ENCODE measurements at regions not wholly inside any gene's neighbourhood (a gene's known extent, or its start where the extent isn't known, plus 50 kb on each side); places are given as distances from the start of the nearest gene placed in this dataset.
"Not testable (repeated sequence)": the region's sequence is repeated elsewhere in the genome, so short reads cannot be mapped to it uniquely, and the experiment has no call there.

- no peak for DNase-seq
These were observed 241.3 kb upstream of the SFRP2 start for GRCh38 chr4:154030152-154030551.

DNA sequence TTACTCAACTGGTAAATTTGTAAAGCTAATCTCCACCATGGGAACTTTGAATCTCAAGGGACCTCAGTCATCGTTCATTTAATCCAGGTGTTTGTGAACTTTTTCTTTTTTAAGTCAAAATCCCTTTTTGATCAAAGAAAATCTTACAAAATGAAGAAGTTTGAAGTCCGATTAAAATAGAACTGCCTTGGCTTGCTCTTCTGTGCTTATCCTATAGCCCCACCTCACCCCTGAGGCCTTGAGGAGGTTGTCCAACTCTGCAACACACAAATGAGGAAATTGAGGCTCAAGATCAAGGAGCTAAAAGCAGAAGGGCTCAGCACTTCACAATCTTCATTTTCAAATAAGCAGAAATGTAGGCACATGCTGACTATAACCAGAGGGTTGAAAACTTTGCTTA is 240.3 kb upstream of the SFRP2 start:
- DNase-seq: no peak

- DNase-seq: no peak
These were observed 236.2 kb upstream of the SFRP2 start for GRCh38 chr4:154025110-154025509.

- DNase-seq: no peak
These were observed 235.3 kb upstream of the SFRP2 start for GRCh38 chr4:154024097-154024694.

- DNase-seq: not testable (repeated sequence)
These were observed 234.8 kb upstream of the SFRP2 start for GRCh38 chr4:154023671-154024070.

DNA sequence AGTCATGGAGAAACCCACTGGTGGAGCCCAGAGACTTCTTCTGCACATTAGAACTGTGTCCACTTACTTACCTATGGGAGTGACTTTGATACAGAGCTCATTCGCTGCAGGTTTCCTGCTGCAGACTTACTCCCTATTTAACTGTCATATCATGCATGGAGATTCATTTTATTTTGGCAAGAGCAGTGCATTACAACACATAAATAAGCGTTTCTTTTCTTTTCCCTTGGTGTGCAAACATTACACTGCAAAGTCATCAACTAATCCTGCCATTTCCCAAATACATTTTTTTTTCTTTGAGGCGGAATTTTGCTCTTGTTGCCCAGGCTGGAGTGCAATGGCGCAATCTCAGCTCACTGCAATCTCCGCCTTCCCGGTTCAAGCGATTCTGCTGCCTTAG is 230.9 kb upstream of the SFRP2 start:
- no peak for DNase-seq

DNA sequence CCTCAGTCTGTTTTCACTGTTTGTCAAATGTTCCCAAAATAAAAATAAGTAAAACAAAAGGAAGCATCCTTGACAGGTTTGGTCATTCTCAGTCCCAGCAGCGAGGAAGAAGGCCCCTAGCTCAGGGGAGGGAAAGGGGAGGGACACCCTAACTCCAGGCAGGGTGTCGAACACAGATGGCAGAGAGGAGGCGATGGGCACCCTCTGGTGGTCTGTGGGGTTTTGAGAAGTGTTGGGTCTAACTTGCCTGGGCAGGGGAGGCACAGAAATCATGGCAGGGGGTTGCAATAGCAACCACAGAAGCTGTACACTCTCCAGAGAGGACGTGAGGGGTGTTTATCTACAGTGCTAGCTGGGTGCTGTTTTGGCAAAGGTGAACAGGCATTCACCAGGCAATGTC is 229.8 kb upstream of the SFRP2 start:
- DNase-seq: peak; percentile 3

DNA sequence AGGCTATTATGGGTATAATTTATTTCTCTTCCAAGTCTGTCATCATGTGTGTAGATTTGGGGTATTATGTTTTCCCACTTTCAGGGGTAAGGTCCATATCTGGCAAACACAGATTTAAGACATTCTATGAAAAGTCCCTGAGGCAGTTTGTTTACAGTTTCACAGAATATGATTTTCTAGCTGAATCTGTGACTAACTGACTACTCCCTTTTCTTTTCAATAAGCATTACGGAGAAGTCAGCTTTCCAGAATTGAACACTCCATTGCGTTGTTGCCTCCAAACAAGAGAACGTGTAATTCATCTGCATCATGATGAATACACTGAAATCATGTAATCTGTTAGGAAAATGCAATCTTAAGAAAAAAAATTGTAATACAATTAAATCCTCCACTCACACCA is 226.7 kb upstream of the SFRP2 start:
- no peak for DNase-seq

DNA sequence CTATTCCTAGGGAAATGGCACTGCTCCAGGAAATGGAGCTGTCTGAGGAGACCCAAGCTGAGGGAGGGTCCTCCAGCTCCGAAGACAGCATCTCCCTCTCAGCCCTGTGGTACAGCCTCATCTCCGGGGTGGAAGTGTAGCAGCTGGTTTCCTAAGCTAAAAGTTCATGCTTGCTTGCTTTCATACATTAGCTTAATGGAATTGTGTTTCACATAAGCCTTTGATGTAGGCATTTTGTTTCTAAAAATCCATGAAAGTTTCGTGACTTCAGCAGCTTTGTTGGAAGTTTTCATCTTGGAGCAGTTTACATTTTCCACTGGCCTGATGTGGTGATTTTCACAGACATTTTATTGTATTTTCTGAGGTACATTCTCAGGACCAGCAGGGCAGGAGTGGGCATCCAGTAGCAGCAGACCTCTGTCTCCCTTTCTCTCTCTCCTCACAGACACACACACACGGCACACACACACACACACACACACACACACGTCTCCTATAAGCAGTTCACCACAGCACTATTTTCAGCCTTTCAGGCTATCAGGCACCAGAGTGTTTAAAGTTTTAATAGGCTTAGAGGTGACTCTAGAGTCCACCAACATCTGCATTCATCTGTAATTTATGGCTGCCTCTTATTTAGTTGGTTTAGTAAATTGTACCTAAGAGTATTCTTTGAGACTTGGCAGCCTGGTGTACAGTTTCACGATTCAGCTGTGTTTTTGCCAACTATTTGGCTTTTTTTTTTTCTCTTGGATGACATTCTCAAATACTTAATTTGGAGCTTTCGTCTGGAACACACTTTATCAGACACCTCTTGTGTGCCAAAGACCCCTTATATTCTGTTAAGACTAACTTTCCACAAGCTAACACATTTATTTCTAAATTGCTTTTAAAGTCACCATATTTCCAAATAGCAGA is 225.8 kb upstream of the SFRP2 start:
- DNase-seq: no peak

DNA sequence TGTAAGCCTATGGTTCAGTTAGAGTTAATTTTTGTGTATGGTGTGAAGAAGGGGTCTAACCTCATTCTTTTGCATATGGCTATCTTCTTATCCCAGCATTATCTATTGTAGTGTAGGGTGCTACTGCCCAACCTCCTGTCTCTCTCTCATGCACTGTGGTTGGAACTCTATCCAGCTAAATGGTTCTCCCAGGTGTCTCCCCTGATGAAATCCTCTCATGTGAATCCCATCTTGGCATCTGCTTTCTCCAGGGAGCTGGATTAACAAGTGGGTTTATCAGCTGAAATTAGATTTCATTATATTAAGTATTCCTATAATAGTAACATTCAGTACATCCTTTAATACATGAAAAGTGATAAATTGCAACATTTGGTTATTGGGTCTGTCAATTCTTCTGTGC is 224.7 kb upstream of the SFRP2 start:
- DNase-seq: no peak

DNA sequence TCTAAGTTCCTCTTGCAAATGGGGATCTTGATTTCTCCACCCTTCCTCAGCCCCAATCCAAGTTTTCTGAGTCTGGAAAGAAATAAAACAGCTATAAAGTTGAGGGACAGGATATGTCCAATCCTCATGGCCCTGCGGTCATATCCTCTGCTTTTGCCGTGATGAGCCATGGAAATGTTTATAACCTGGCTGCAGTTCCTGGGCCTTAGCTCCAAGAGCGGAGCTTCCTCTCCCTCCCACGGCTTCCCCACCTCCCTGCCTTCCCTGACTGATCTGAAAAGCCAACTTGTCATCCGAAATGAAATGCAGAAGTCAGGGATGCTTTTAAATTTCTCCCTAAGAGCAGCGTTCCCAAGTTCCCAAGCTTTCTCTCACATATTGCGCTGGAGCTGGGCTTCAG is 221.5 kb upstream of the SFRP2 start:
- DNase-seq: no peak

DNA sequence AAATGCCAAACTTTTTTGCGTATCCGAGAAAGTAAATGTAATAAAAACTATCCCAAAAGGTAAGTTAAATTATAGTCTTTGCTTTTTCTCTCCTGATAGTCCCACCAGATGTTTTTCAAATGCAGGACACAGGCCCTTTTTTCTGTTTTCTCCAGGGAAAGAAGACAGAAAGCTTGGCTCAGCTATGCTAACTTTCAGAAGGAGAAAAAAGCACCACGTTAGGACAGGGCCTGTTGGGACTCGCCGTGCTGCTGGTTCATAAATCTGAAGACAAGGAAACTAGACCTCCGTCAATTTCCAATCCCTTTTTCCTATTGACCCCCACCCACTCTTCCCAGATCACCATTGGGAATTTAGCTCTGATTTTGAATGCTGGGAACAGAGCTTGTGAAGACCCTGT is 220.9 kb upstream of the SFRP2 start:
- no peak for DNase-seq

- DNase-seq: no peak
These were observed 220.3 kb upstream of the SFRP2 start for GRCh38 chr4:154009191-154009590.

DNA sequence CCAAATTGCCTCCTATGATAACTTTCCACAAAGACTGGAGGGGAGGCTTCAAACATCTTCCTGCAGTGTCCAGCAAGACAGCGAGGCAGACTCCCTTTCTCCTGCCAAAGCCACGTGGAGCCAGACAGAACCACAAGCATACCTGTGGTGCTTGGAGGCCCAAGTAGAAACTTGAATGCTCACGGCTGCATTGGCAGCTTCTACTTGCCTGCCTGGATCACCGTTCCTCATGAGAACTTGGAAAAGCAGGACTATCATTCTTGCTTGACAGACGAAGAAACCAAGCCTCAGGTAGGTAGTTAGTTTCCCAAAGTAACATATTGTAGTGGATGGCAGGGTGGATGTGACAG is 216.3 kb upstream of the SFRP2 start:
- no peak for DNase-seq

- DNase-seq: no peak
These were observed 215.8 kb upstream of the SFRP2 start for GRCh38 chr4:154004507-154005170.

DNA sequence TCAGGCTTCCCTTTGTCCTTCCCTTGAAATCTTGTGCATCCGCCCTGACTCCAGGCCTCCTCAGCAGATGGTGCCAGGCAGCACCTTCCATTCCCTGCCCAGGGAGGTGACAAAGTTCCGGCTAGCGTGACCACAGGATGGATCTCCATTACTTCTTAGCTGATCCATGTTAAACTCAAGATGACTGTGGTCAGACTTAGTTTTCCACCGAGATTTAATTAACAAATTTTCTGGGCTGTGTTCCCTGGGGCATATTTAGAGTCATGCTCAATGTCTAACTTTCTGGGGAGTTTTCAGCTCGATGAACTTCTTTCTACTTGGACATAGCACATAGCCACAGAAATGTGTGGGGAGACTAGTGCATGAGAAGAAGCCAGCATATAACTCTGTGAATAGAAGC is 215.1 kb upstream of the SFRP2 start:
- DNase-seq: no peak

DNA sequence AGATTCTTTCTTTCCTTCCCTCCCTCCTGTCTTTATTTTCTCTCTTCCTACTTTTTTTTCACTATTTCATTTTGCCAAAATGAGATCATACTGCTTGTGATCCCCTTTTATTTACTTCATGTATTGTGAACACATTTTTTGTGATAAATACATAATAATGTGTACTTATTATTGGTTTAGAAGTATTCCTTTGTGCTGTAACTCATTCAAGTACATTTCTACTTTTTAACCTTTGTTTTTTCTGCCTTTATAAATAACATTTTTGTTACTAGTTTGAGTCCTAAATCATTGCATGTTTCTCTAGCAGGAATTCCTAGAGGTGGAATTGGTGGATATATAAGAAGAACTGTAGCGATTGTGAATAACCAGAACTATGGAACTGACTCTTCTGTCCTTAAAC is 214.5 kb upstream of the SFRP2 start:
- no peak for DNase-seq

GRCh38 chr4:154001193-154001592 is 212.3 kb upstream of the SFRP2 start:
- DNase-seq: no peak

DNA sequence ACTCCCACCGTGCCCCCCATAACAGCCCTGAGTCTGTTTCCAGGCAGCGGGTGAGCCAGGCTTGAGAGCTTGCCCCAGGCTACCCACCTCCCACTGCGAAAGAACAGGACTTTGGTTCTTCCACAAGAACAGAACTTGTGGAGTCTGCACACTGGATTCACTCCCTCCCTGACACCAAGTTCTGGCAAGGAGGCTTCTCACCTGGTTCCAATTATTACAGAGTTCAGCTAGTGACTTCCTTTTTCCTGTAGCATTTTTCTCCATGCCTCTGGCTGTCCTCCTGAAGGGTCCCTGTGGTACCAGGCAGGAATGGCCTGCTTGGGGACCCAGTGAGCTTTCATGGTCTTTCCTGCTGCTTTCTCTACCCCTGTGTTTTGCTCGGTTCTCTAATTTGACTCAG is 208.6 kb upstream of the SFRP2 start:
- DNase-seq: no peak

DNA sequence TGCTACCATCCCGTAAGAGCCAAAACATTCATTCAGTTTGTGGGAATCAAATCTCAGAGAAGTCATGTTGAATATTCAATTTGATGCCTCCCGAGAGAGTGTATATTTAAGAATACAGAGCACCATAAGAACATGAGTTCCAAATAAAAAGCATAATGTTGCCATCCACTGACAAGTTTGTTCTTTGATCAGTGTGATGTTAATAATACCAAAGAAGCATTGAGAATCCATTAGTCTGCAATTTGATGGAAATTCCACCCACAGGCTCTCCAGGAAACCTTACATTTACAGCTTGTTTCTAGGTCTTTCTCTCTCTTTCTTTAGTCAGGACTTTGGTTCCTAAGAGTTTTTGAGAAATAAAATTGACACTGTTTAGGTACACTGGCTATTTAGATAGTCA is 200.6 kb upstream of the SFRP2 start:
- DNase-seq: no peak

- no peak for DNase-seq
These were observed 199.8 kb upstream of the SFRP2 start for GRCh38 chr4:153988492-153989363.

- DNase-seq: no peak
These were observed 198.4 kb upstream of the SFRP2 start for GRCh38 chr4:153987291-153987690.

- no peak for DNase-seq
These were observed 188.1 kb upstream of the SFRP2 start for GRCh38 chr4:153976954-153977353.

Data from CD4-positive, alpha-beta T cell treated with Interleukin-10 for 1 hour (primary cell).